Endothelial cell of umbilical vein (primary cell): ENCODE measurements at regions not wholly inside any gene's neighbourhood (a gene's known extent, or its start where the extent isn't known, plus 50 kb on each side); places are given as distances from the start of the nearest gene placed in this dataset.

Experiments used
- BruUV-seq: library from RNA; stranded (reverse); fragments of 400-500 nt; replicated peaks from 2 replicates; lab custom pipeline; 2021; lab: Mats Ljungman, UMichigan
- CTCF ChIA-PET: fragments of 300-600, 350-600 bp; sonication (Branson Sonifier 250); formaldehyde crosslinking; loops from one replicate; lab custom pipeline; 2021; ENCODE audit warnings: antibody characterized with exemption, inconsistent platforms; lab: Charles Lee
- POLR2A ChIA-PET: fragments of 300-600, 350-600 bp; sonication (Branson Sonifier 250); formaldehyde crosslinking; loops from one replicate; lab custom pipeline; 2021; ENCODE audit warnings: antibody characterized with exemption, inconsistent platforms; lab: Charles Lee
- DNase-seq: peaks from one replicate; pipeline ENCODE4 v3.0.0-alpha.2; 2011; ENCODE audit warnings: low read depth, low spot score
- FAIRE-seq: peaks from 2 replicates; lab custom pipeline; 2011; peaks lifted over from hg19 to GRCh38; lab: Jason Lieb, UNC
- H2AFZ ChIP-seq: 2 replicates; pipeline ENCODE4 v1.6.0; 2012; ENCODE audit warnings: low read depth, low read length, control low read depth, inconsistent platforms
- H3K27ac ChIP-seq: 2 replicates; pipeline ENCODE4 v1.5.1; 2011; ENCODE audit warnings: low read depth, mild to moderate bottlenecking, control low read depth, low read length, moderate library complexity; ENCODE audit not compliant: insufficient read depth
- H3K27me3 ChIP-seq, 2 experiments: 2 replicates each; pipeline versions ENCODE4 v1.6.0 to v1.6.1; 2011; ENCODE audit warnings: low read length in 2 of 2, mixed read lengths in 1 of 2; ENCODE audit not compliant: control insufficient read depth in 2 of 2, insufficient read depth in 2 of 2
- H3K36me3 ChIP-seq, 2 experiments: 2 replicates in 1 of 2; 3 replicates in 1 of 2; pipeline ENCODE4 v1.5.1; 2011; ENCODE audit warnings: low read length in 2 of 2, mild to moderate bottlenecking in 1 of 2, moderate library complexity in 1 of 2; ENCODE audit not compliant: control insufficient read depth in 2 of 2, insufficient read depth in 2 of 2; ENCODE audit errors: extremely low read depth in 1 of 2
- H3K4me1 ChIP-seq: 3 replicates; pipeline ENCODE4 v1.5.1; 2011; ENCODE audit warnings: mild to moderate bottlenecking, low read length; ENCODE audit not compliant: control insufficient read depth, insufficient read depth; ENCODE audit errors: extremely low read depth
- H3K4me2 ChIP-seq: 2 replicates; pipeline ENCODE4 v1.6.1; 2011; ENCODE audit warnings: low read length, control low read depth, mixed read lengths; ENCODE audit not compliant: insufficient read depth
- H3K4me3 ChIP-seq, 3 experiments: fragments of 200-600 bp in 1 of 3; sonication (generic), shearing (Covaris generic) in 1 of 3; replicated peaks in 1 of 3; 2 replicates each; pipeline ENCODE4 v1.5.1; 2011 to 2016; ENCODE audit warnings: control low read depth in 3 of 3, low read length in 3 of 3, mild to moderate bottlenecking in 2 of 3, inconsistent platforms in 1 of 3, low read depth in 1 of 3, moderate library complexity in 1 of 3; ENCODE audit not compliant: insufficient read depth in 1 of 3
- H3K79me2 ChIP-seq: 2 replicates; pipeline ENCODE4 v1.6.0; 2012; ENCODE audit warnings: low read length, inconsistent platforms; ENCODE audit not compliant: control insufficient read depth, insufficient read depth
- H3K9ac ChIP-seq: replicated peaks from 2 replicates; pipeline ENCODE3; 2011; ENCODE audit warnings: low read length, control low read depth; ENCODE audit not compliant: insufficient read depth; ENCODE audit errors: extremely low read depth
- H3K9me1 ChIP-seq: replicated peaks from 3 replicates; pipeline ENCODE4 v1.6.0; 2011; ENCODE audit warnings: mild to moderate bottlenecking, low read length; ENCODE audit not compliant: control insufficient read depth, insufficient read depth; ENCODE audit errors: extremely low read depth
- H3K9me3 ChIP-seq: replicated peaks from 2 replicates; pipeline ENCODE4 v1.5.1; 2012; ENCODE audit warnings: low read length, inconsistent platforms; ENCODE audit not compliant: control insufficient read depth, insufficient read depth
- H4K20me1 ChIP-seq: replicated peaks from 2 replicates; pipeline ENCODE3; 2011; ENCODE audit warnings: mild to moderate bottlenecking, low read length; ENCODE audit not compliant: control insufficient read depth, insufficient read depth; ENCODE audit errors: extremely low read depth
- CTCF ChIP-seq, 2 donors: IDR thresholded peaks; 1 replicate in 1 of 2; 2 replicates in 1 of 2; pipeline ENCODE4 v1.5.1; 2011; ENCODE audit warnings: low read length in 2 of 2, mild to moderate bottlenecking in 2 of 2, moderate library complexity in 2 of 2, control low read depth in 1 of 2, inconsistent platforms in 1 of 2, low read depth in 1 of 2; ENCODE audit not compliant: insufficient read depth in 1 of 2; ENCODE audit errors: extremely low read depth in 1 of 2
- EZH2 ChIP-seq: IDR thresholded peaks from 2 replicates; pipeline ENCODE4 v1.6.1; 2012; ENCODE audit warnings: borderline replicate concordance, low read depth, mild to moderate bottlenecking, moderate library complexity, low read length, inconsistent platforms; ENCODE audit not compliant: severe bottlenecking
- FOS ChIP-seq: IDR thresholded peaks from 2 replicates; pipeline ENCODE4 v1.6.1; 2011; ENCODE audit warnings: mild to moderate bottlenecking, low read length, moderate library complexity, borderline replicate concordance; ENCODE audit not compliant: insufficient read depth
- GATA2 ChIP-seq: IDR thresholded peaks from 2 replicates; pipeline ENCODE4 v1.7.0; 2011; ENCODE audit warnings: low read depth, mild to moderate bottlenecking, moderate library complexity, mixed read lengths, low read length; ENCODE audit not compliant: insufficient read length, insufficient read depth
- JUN ChIP-seq: IDR thresholded peaks from 2 replicates; pipeline ENCODE4 v1.6.1; 2011; ENCODE audit warnings: borderline replicate concordance, low read depth; ENCODE audit not compliant: insufficient read length, insufficient read depth
- MAX ChIP-seq: IDR thresholded peaks from 2 replicates; pipeline ENCODE4 v1.6.1; 2011; ENCODE audit not compliant: insufficient read depth, insufficient read length
- MYC ChIP-seq: IDR thresholded peaks from one replicate; pipeline ENCODE4 v1.6.1; 2011; ENCODE audit warnings: mild to moderate bottlenecking, low read depth, low read length
- dilution Hi-C: fragments of 300-500 bp; cut with MboI; formaldehyde crosslinking; loops from one replicate; pipeline ENCODE4 v1.15.0; 2019; ENCODE audit warnings: low sequenced_read_pairs; ENCODE audit not compliant: extremely low pct_ligation_motif_present
- intact Hi-C: fragments of 100-400 bp; cut with micrococcal nuclease; formaldehyde crosslinking; loops from one replicate; pipeline ENCODE4 v1.10.0; 2022

GRCh38 chr7:45290880-45291279 is 133.3 kb downstream of the RAMP3 start:
- dilution Hi-C loops = no loop called here
- POLR2A ChIA-PET = no interaction called here
- no peak for FAIRE-seq

More at GRCh38 chr7:45290880-45291279, 133.3 kb downstream of the RAMP3 start:
- no peak overlapping the region for H2AFZ ChIP-seq
- no peak overlapping the region for H3K4me3 ChIP-seq
- H3K4me1 ChIP-seq = no peaks in the 10 kb centered on the region
- H3K36me3 ChIP-seq = no peaks in the 10 kb centered on the region
- H4K20me1 ChIP-seq = no peaks in the 10 kb centered on the region
- H3K4me2 ChIP-seq = no peak overlapping the region
- no peaks in the 10 kb centered on the region for H3K9me1 ChIP-seq
- intact Hi-C loops = no loop called here
- H3K79me2 ChIP-seq = no peaks in the 10 kb centered on the region
- no peak for DNase-seq
- CTCF ChIA-PET = no interaction called here
- H3K27ac ChIP-seq = no peak overlapping the region
- H3K9ac ChIP-seq = no peak overlapping the region
- TF ChIP-seq EZH2 = no peak
- no peak for TF ChIP-seq CTCF (IDR thresholded peaks at IDR 0.05; ENCODE audit: extremely low read depth in 1 of 2, insufficient read depth in 1 of 2, low read depth in 1 of 2, low read length in 2 of 2)
- TF ChIP-seq JUN = no peak
- TF ChIP-seq GATA2 = no peak
- TF ChIP-seq FOS = no peak
- no peak for TF ChIP-seq MYC
- TF ChIP-seq MAX = no peak
- BruUV-seq = no TSS peak
- no peaks in the 10 kb centered on the region for H3K9me3 ChIP-seq
- no peaks in the 10 kb centered on the region for H3K27me3 ChIP-seq
